Breast epithelium (tissue), 3 donors: ENCODE measurements at regions not wholly inside any gene's neighbourhood (a gene's known extent, or its start where the extent isn't known, plus 50 kb on each side); places are given as distances from the start of the nearest gene placed in this dataset.

ENCODE experiments used
- CTCF ChIP-seq, 3 donors: fragments of 450-650 bp; IDR thresholded peaks; one replicate each; pipeline ENCODE4 v1.5.1; 2016 to 2017; ENCODE audit warnings: antibody characterized with exemption in 3 of 3, mild to moderate bottlenecking in 3 of 3, moderate library complexity in 3 of 3
- POLR2A ChIP-seq: fragments of 450-650 bp; IDR thresholded peaks from one replicate; pipeline ENCODE4 v1.6.1; 2016; ENCODE audit warnings: antibody characterized with exemption, mild to moderate bottlenecking, moderate library complexity
- POLR2AphosphoS5 ChIP-seq, 3 donors: sonication (generic); formaldehyde crosslinking; IDR thresholded peaks; one replicate each; pipeline ENCODE4 v1.6.1; 2017; ENCODE audit warnings: antibody characterized with exemption in 3 of 3

DNA sequence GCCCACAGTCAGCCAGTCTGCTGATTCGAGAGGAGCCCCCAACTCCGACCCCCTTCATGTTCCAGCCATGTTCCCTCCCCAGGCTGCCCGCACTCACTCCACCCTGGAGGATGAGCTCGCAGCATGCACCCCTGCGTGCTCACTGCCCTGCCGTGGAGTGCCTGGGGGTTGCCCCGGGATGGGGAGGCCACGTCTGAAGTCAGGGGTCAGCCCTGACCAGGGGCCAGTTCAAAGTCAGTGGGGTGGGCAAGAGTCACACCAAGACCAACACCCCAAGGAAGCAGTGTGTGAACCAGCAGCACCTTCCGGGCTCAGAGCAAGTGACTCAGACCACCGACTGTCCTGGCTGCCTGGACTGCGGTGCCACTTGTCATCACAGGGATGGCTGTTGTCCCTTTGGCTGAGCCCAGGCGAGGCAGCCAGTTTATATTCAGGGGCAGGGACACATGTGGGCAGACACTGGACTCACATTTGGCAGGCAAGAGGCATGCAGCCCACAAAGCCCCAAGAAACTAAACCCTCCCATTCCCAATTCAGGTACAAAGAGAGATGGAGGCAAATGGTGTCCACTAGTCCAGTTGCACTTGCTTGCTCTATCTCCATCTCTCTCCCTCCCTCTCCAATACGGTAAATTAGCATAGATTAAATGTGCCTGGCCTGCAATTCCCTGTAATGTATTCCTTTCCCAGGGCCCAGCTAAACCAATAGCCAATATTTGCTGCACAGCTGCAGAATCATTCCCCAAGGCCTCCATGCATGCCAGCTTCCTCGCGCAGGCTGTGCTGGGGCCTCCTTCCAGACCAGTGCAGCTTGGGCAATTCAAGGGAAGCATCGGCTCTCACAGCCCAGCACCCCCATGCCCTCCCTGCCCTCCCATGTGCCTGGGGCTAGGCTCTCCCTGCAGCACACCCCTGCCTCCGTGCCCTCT, 135.7 kb upstream of the IQSEC1 start:
- TF ChIP-seq CTCF (IDR thresholded peaks at IDR 0.05) (no peak), POLR2A (no peak), POLR2AphosphoS5 (IDR thresholded peaks at IDR 0.05) (no peak)
